Calu3 (cell line): ENCODE measurements at regions not wholly inside any gene's neighbourhood (a gene's known extent, or its start where the extent isn't known, plus 50 kb on each side); places are given as distances from the start of the nearest gene placed in this dataset.
A peak's percentile ranks its signal among the peaks of the same experiment; 100 is the strongest.

Source experiments
- BruUV-seq: library from RNA; stranded (reverse); fragments of 400-500 nt; replicated peaks from 2 replicates; lab custom pipeline; 2021; lab: Mats Ljungman, UMichigan
- CTCF ChIA-PET: fragments of 300-600 bp; sonication (Branson Sonifier 250); formaldehyde crosslinking; loops from one replicate; lab custom pipeline; 2022; ENCODE audit warnings: antibody characterized with exemption; lab: Charles Lee
- DNase-seq: peaks from one replicate; pipeline ENCODE4 v3.0.0; 2022
- H3K27ac Mint-ChIP-seq: one replicate; pipeline ENCODE4 v1.8.0; 2022; ENCODE audit warnings: mixed read lengths; ENCODE audit not compliant: unreplicated experiment
- H3K27me3 Mint-ChIP-seq: one replicate; pipeline ENCODE4 v1.8.0; 2022; ENCODE audit warnings: mixed read lengths; ENCODE audit not compliant: unreplicated experiment
- H3K36me3 Mint-ChIP-seq: one replicate; pipeline ENCODE4 v1.8.0; 2022; ENCODE audit warnings: mild to moderate bottlenecking, moderate library complexity, mixed read lengths; ENCODE audit not compliant: insufficient read depth, unreplicated experiment
- H3K4me1 Mint-ChIP-seq: one replicate; pipeline ENCODE4 v1.8.0; 2022; ENCODE audit warnings: mild to moderate bottlenecking, low read depth, mixed read lengths; ENCODE audit not compliant: unreplicated experiment
- H3K4me3 Mint-ChIP-seq: one replicate; pipeline ENCODE4 v1.8.0; 2022; ENCODE audit warnings: mild to moderate bottlenecking, low read depth, moderate library complexity, mixed read lengths; ENCODE audit not compliant: unreplicated experiment
- H3K9me3 Mint-ChIP-seq: one replicate; pipeline ENCODE4 v1.8.0; 2022; ENCODE audit warnings: low read depth, mixed read lengths; ENCODE audit not compliant: unreplicated experiment
- intact Hi-C: fragments of 100-400 bp; cut with micrococcal nuclease; formaldehyde crosslinking; loops from one replicate; pipeline ENCODE4 v1.10.0; 2022; ENCODE audit not compliant: unreplicated experiment
- TF ChIP-seq, protein P1 (sequence below): fragments of 200-600 bp; IDR thresholded peaks from one replicate; pipeline ENCODE4 v1.8.0; 2022; ENCODE audit warnings: antibody characterized with exemption; ENCODE audit not compliant: unreplicated experiment

DNA sequence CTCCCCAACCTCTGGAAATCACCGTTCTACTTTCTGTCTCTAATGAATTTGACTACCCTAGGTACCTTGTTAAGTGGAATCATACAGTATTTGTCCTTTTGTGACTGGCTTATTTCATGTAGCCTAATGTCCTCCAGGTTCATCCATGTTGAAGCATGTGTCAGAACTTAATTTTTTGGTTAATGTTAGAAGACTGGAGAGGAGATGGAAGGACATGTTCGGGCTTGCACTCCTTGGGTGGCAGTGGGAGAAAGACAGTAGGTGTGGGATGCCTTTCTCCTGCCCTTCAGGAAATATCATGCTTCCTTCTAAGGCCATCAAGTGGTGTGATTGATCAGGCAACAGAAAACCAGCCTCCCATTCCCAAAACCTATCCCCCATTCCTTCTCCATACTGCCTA, 61.1 kb upstream of the RNF144B start:
- no peaks in the 10 kb centered on the region for H3K9me3 Mint-ChIP-seq
- TF ChIP-seq, protein P1, sequence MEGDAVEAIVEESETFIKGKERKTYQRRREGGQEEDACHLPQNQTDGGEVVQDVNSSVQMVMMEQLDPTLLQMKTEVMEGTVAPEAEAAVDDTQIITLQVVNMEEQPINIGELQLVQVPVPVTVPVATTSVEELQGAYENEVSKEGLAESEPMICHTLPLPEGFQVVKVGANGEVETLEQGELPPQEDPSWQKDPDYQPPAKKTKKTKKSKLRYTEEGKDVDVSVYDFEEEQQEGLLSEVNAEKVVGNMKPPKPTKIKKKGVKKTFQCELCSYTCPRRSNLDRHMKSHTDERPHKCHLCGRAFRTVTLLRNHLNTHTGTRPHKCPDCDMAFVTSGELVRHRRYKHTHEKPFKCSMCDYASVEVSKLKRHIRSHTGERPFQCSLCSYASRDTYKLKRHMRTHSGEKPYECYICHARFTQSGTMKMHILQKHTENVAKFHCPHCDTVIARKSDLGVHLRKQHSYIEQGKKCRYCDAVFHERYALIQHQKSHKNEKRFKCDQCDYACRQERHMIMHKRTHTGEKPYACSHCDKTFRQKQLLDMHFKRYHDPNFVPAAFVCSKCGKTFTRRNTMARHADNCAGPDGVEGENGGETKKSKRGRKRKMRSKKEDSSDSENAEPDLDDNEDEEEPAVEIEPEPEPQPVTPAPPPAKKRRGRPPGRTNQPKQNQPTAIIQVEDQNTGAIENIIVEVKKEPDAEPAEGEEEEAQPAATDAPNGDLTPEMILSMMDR = no peak

DNA sequence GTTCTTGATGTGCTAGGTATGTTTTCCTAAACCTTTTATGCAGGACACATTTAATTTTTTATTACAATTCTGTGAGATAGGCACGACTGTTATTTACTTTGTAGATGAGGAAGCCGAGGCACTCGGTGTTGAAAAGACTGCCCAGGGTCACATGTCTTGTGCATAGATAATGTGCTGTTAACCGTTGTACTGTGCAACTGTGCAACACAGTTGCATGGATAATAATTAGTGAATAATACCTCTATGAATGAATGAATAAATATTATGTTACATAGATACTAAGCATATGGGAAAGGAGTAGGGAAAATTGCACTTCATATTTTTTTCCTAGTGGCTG, 60.3 kb upstream of the DEK start:
- TF ChIP-seq, protein P1 = no peak
- Mint-ChIP-seq H3K9me3 (no peaks in the 10 kb centered on the region), H3K27ac (no peak overlapping the region), H3K4me3 (no peak overlapping the region), H3K4me1 (no peaks in the 10 kb centered on the region), H3K36me3 (no peaks in the 10 kb centered on the region), H3K27me3 (no peaks in the 10 kb centered on the region)
- DNase-seq = no peak
- CTCF ChIA-PET = no interaction called here
- intact Hi-C loops = loop anchor here (1.0 to 10.0 kb wide), 3 partner anchors 56 to 270 kb away; no protein-coding TSS in a partner anchor
- BruUV-seq = no TSS peak

More for the DNA sequence above, 61.1 kb upstream of the RNF144B start:
- Mint-ChIP-seq H3K27ac (no peak overlapping the region), H3K36me3 (no peaks in the 10 kb centered on the region), H3K27me3 (no peaks in the 10 kb centered on the region), H3K4me1 (no peaks in the 10 kb centered on the region), H3K4me3 (no peak overlapping the region)
- DNase-seq = no peak
- intact Hi-C loops = loop anchor here (10.0 kb wide), 1 partner anchor 269 kb away; no protein-coding TSS in a partner anchor
- CTCF ChIA-PET = no interaction called here
- no TSS peak for BruUV-seq

DNA sequence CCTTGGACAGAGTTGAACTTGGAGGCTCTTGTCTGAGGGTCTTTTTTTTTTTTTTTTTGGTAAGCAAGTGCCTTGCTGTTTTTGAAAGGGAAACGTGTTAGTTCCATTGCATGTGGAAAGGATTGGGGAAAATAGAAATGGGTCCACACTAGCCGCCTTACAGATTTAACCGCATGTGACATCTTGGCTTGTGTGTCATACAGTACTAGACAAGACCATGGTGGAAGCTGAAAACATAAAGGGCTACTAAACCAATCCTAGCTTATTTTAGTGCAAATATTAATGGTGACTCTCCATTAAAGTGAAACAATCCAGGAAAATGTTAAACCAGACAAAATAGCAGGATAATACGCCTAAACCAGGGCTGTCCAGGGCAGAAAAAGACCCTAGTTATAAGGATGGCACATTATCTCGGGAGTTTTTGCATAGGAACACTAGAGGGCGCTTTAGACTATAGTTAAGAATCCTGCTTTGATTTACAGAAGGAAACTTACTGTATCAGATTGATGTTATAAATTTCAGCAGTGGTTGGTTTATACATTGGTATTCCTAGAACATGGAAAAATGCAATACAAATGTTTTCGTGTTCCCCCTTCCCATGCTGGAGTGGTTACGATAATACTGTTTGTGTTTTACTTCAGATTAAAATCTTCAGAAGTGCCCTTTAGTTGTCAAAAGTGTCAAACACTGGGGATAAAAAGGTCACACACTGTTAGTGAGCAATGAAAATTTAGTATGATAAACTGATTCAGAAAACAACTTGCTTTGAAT, 59.8 kb upstream of the DEK start:
- Mint-ChIP-seq H3K27me3 (no peaks in the 10 kb centered on the region), H3K27ac (no peak overlapping the region), H3K4me3 (no peak overlapping the region), H3K9me3 (no peaks in the 10 kb centered on the region), H3K36me3 (no peaks in the 10 kb centered on the region), H3K4me1 (no peaks in the 10 kb centered on the region)
- peak; percentile 13 for DNase-seq
- BruUV-seq = no TSS peak
- TF ChIP-seq, protein P1 = peak; percentile 39
- CTCF ChIA-PET = interaction anchor here (0.7 to 2.0 kb wide), 3 partner anchors 19 to 179 kb away, joined by 3 to 10 read pairs (median 4); no protein-coding TSS in a partner anchor
- intact Hi-C loops = loop anchor here (1.0 to 10.0 kb wide), 3 partner anchors 57 to 271 kb away; no protein-coding TSS in a partner anchor

DNA sequence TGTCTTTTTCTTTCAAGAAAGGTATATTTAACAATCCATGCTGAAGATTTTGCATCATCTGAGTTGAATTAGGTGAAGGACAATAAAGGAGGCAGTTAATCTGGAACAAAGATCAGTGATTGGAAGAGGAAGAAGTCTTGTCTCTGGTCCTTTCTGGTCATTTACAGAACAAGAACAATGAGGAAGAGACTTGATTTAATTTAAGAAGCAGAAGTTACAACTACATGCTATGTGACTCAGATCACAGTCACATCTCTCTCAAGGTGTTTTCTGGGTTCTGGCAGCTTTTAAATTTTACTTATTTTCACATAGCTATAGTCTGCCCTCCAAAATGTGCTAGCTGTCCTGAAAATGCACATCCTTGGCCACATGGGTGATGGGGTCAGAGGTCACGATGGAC, 53.5 kb upstream of the DEK start:
- H3K4me1 Mint-ChIP-seq = no peaks in the 10 kb centered on the region
- TF ChIP-seq, protein P1 = no peak
- H3K4me3 Mint-ChIP-seq = no peak overlapping the region
- no TSS peak for BruUV-seq
- no peak overlapping the region for H3K27ac Mint-ChIP-seq
- H3K27me3 Mint-ChIP-seq = no peaks in the 10 kb centered on the region
- intact Hi-C loops = no loop called here
- H3K9me3 Mint-ChIP-seq = no peaks in the 10 kb centered on the region
- no peaks in the 10 kb centered on the region for H3K36me3 Mint-ChIP-seq
- no peak for DNase-seq
- CTCF ChIA-PET = no interaction called here
